Adipose tissue (tissue), 3 donors: ENCODE measurements at regions not wholly inside any gene's neighbourhood (a gene's known extent, or its start where the extent isn't known, plus 50 kb on each side); places are given as distances from the start of the nearest gene placed in this dataset.
"Not testable (repeated sequence)": the region's sequence is repeated elsewhere in the genome, so short reads cannot be mapped to it uniquely, and the experiment has no call there.

Experiments used
- H3K27ac ChIP-seq: one replicate; pipeline ENCODE4 v1.5.1; 2013; ENCODE audit warnings: low read depth, low read length
- WGBS, 3 donors: extraction: QIAGEN DNeasy Blood & Tissue Kit; methylation state at CpG; one replicate each; pipeline ENCODE4 v1.1.7; 2013; 5-methylcytosine and 5-hydroxymethylcytosine counted together
- donor health status: healthy with polysubstance abuse.
- donor health status: Bipolar disorder and iron deficiency.
- donor health status: healthy.

- WGBS, 3 donors: 67 to 85% (median 74%) methylated on average over 14 to 16 of the region's 16 CpGs
- H3K27ac ChIP-seq: not testable (repeated sequence)
These were observed 220.6 kb downstream of the TMEM121 start for GRCh38 chr14:105746800-105747502.

GRCh38 chr14:105747503-105748203 is 221.3 kb downstream of the TMEM121 start:
- WGBS, 3 donors: 70 to 77% (median 71%) methylated on average over 20 to 31 of the region's 31 CpGs
- not testable (repeated sequence) for H3K27ac ChIP-seq

GRCh38 chr14:105748204-105748578 is 221.8 kb downstream of the TMEM121 start:
- 53 to 62% (median 55%) methylated on average over 5 of the region's 5 CpGs for WGBS, 3 donors
- no peak overlapping the region for H3K27ac ChIP-seq

- WGBS, 3 donors: 48 to 73% (median 72%) methylated on average over 6 of the region's 6 CpGs
- not testable (repeated sequence) for H3K27ac ChIP-seq
These were observed 222.3 kb downstream of the TMEM121 start for GRCh38 chr14:105748710-105749109.

- WGBS, 3 donors: 64 to 86% (median 77%) methylated on average over 9 to 12 of the region's 19 CpGs
- not testable (repeated sequence) for H3K27ac ChIP-seq
These were observed 223.6 kb downstream of the TMEM121 start for GRCh38 chr14:105749870-105750541.

GRCh38 chr14:105751291-105751751 is 224.9 kb downstream of the TMEM121 start:
- WGBS, 3 donors: 79 to 88% (median 85%) methylated on average over 18 of the region's 18 CpGs
- H3K27ac ChIP-seq: not testable (repeated sequence)

- H3K27ac ChIP-seq: not testable (repeated sequence)
- WGBS, 3 donors: 53 to 73% (median 61%) methylated on average over 2 to 3 of the region's 7 CpGs
These were observed 226.0 kb downstream of the TMEM121 start for GRCh38 chr14:105752420-105752819.

GRCh38 chr14:105760691-105761344 is 234.4 kb downstream of the TMEM121 start:
- 76 to 79% (median 77%) methylated on average over 16 to 18 of the region's 18 CpGs for WGBS, 3 donors
- H3K27ac ChIP-seq: no peak overlapping the region

- not testable (repeated sequence) for H3K27ac ChIP-seq
- 53 to 81% (median 70%) methylated on average over 5 of the region's 5 CpGs for WGBS, 3 donors
These were observed 235.0 kb downstream of the TMEM121 start for GRCh38 chr14:105761345-105761740.

- H3K27ac ChIP-seq: no peak overlapping the region
- 72 to 78% (median 74%) methylated on average over 9 of the region's 9 CpGs for WGBS, 3 donors
These were observed 235.5 kb downstream of the TMEM121 start for GRCh38 chr14:105761842-105762241.

GRCh38 chr14:105762262-105762661 is 235.9 kb downstream of the TMEM121 start:
- WGBS, 3 donors: 74% methylated on average over 4 of the region's 11 CpGs; no CpG with 5 or more reads in 2 of the 3 donors

GRCh38 chr14:105764254-105764901 is 238.0 kb downstream of the TMEM121 start:
- not testable (repeated sequence) for H3K27ac ChIP-seq
- 77 to 84% (median 82%) methylated on average over 24 to 28 of the region's 35 CpGs for WGBS, 3 donors

More at GRCh38 chr14:105762262-105762661, 235.9 kb downstream of the TMEM121 start:
- H3K27ac ChIP-seq: not testable (repeated sequence)

- not testable (repeated sequence) for H3K27ac ChIP-seq
- WGBS, 3 donors: 74 to 84% (median 84%) methylated on average over 11 to 13 of the region's 23 CpGs
These were observed 238.9 kb downstream of the TMEM121 start for GRCh38 chr14:105765072-105765825.

- 66 to 86% (median 85%) methylated on average over 7 to 9 of the region's 9 CpGs for WGBS, 3 donors
- H3K27ac ChIP-seq: no peak overlapping the region
These were observed 239.7 kb downstream of the TMEM121 start for GRCh38 chr14:105765893-105766614.

- H3K27ac ChIP-seq: no peak overlapping the region
- 69 to 87% (median 81%) methylated on average over 7 of the region's 7 CpGs for WGBS, 3 donors
These were observed 240.9 kb downstream of the TMEM121 start for GRCh38 chr14:105767315-105767714.

- WGBS, 3 donors: 65 to 87% (median 73%) methylated on average over 7 to 12 of the region's 17 CpGs
- H3K27ac ChIP-seq: not testable (repeated sequence)
These were observed 241.7 kb downstream of the TMEM121 start for GRCh38 chr14:105768039-105768438.
